ENCODE measurements at regions not wholly inside any gene's neighbourhood (a gene's known extent, or its start where the extent isn't known, plus 50 kb on each side); places are given as distances from the start of the nearest gene placed in this dataset.

- ATAC-seq (ENCODE audit: insufficient read depth, low read depth), result no peak
- Histone ChIP-seq H3K4me3 (ENCODE audit: low read depth in 1 of 2, low read length in 2 of 2) (no peak overlapping the region), H3K4me1 (ENCODE audit: insufficient read depth, low read length) (no peaks in the 10 kb centered on the region), H3K4me2 (ENCODE audit: insufficient read depth, low read length) (no peak overlapping the region), H3K9me3 (ENCODE audit: insufficient read depth, low read length, severe bottlenecking) (no peaks in the 10 kb centered on the region), H3K27ac (ENCODE audit: low read length) (no peak overlapping the region), H3K9ac (ENCODE audit: low read depth, low read length) (no peak overlapping the region), H4K20me1 (ENCODE audit: insufficient read depth, low read length) (no peaks in the 10 kb centered on the region), H3K79me2 (ENCODE audit: insufficient read depth, low read length) (no peaks in the 10 kb centered on the region), H2AFZ (ENCODE audit: low read depth, low read length) (no peak overlapping the region), H3K36me3 (ENCODE audit: insufficient read depth, low read length) (no peaks in the 10 kb centered on the region), H3K27me3 (ENCODE audit: insufficient read depth, low read length, poor library complexity) (no peaks in the 10 kb centered on the region)
- DNase-seq, result no peak
- TF ChIP-seq CTCF (IDR thresholded peaks at IDR 0.05; ENCODE audit: borderline replicate concordance, extremely low read depth, low read length, poor library complexity, severe bottlenecking) (no peak), EZH2 (IDR thresholded peaks at IDR 0.05; ENCODE audit: borderline replicate concordance, low read depth, low read length, severe bottlenecking) (no peak)
Observed at GRCh38 chr5:21644032-21644431, 1209.1 kb downstream of the CDH12 start.

GRCh38 chr5:21642312-21642711 is 1210.8 kb downstream of the CDH12 start:
- no peak overlapping the region for H3K4me2 ChIP-seq (ENCODE audit: insufficient read depth, low read length)
- H3K9ac ChIP-seq (ENCODE audit: low read depth, low read length), result no peak overlapping the region
- H4K20me1 ChIP-seq (ENCODE audit: insufficient read depth, low read length), result no peaks in the 10 kb centered on the region
- no peaks in the 10 kb centered on the region for H3K27me3 ChIP-seq (ENCODE audit: insufficient read depth, low read length, poor library complexity)
- no peak for TF ChIP-seq CTCF (IDR thresholded peaks at IDR 0.05; ENCODE audit: borderline replicate concordance, extremely low read depth, low read length, poor library complexity, severe bottlenecking)
- no peak for TF ChIP-seq EZH2 (IDR thresholded peaks at IDR 0.05; ENCODE audit: borderline replicate concordance, low read depth, low read length, severe bottlenecking)
- H3K4me1 ChIP-seq (ENCODE audit: insufficient read depth, low read length), result no peaks in the 10 kb centered on the region
- ATAC-seq (ENCODE audit: insufficient read depth, low read depth) (no peak), DNase-seq (no peak)
- H3K79me2 ChIP-seq (ENCODE audit: insufficient read depth, low read length), result no peaks in the 10 kb centered on the region
- H3K9me3 ChIP-seq (ENCODE audit: insufficient read depth, low read length, severe bottlenecking), result no peaks in the 10 kb centered on the region
- H2AFZ ChIP-seq (ENCODE audit: low read depth, low read length), result no peak overlapping the region
- no peak overlapping the region for H3K27ac ChIP-seq (ENCODE audit: low read length)
- no peaks in the 10 kb centered on the region for H3K36me3 ChIP-seq (ENCODE audit: insufficient read depth, low read length)
- H3K4me3 ChIP-seq (ENCODE audit: low read depth in 1 of 2, low read length in 2 of 2), result no peak overlapping the region

- H4K20me1 ChIP-seq (ENCODE audit: insufficient read depth, low read length), result no peaks in the 10 kb centered on the region
- no peaks in the 10 kb centered on the region for H3K4me1 ChIP-seq (ENCODE audit: insufficient read depth, low read length)
- H3K27me3 ChIP-seq (ENCODE audit: insufficient read depth, low read length, poor library complexity), result no peaks in the 10 kb centered on the region
- no peak overlapping the region for H3K4me3 ChIP-seq (ENCODE audit: low read depth in 1 of 2, low read length in 2 of 2)
- TF ChIP-seq CTCF (IDR thresholded peaks at IDR 0.05; ENCODE audit: borderline replicate concordance, extremely low read depth, low read length, poor library complexity, severe bottlenecking), result no peak
- no peak for TF ChIP-seq EZH2 (IDR thresholded peaks at IDR 0.05; ENCODE audit: borderline replicate concordance, low read depth, low read length, severe bottlenecking)
- H3K36me3 ChIP-seq (ENCODE audit: insufficient read depth, low read length), result no peaks in the 10 kb centered on the region
- no peak for DNase-seq
- no peak overlapping the region for H2AFZ ChIP-seq (ENCODE audit: low read depth, low read length)
- H3K4me2 ChIP-seq (ENCODE audit: insufficient read depth, low read length), result no peak overlapping the region
- H3K79me2 ChIP-seq (ENCODE audit: insufficient read depth, low read length), result no peaks in the 10 kb centered on the region
- ATAC-seq (ENCODE audit: insufficient read depth, low read depth), result no peak
- H3K9me3 ChIP-seq (ENCODE audit: insufficient read depth, low read length, severe bottlenecking), result no peaks in the 10 kb centered on the region
- no peak overlapping the region for H3K27ac ChIP-seq (ENCODE audit: low read length)
- H3K9ac ChIP-seq (ENCODE audit: low read depth, low read length), result no peak overlapping the region
Observed at GRCh38 chr5:21623831-21624230, 1229.3 kb downstream of the CDH12 start.

- no peaks in the 10 kb centered on the region for H3K9me3 ChIP-seq (ENCODE audit: insufficient read depth, low read length, severe bottlenecking)
- no peak for TF ChIP-seq EZH2 (IDR thresholded peaks at IDR 0.05; ENCODE audit: borderline replicate concordance, low read depth, low read length, severe bottlenecking)
- TF ChIP-seq CTCF (IDR thresholded peaks at IDR 0.05; ENCODE audit: borderline replicate concordance, extremely low read depth, low read length, poor library complexity, severe bottlenecking), result no peak
- H3K9ac ChIP-seq (ENCODE audit: low read depth, low read length), result no peak overlapping the region
- H3K4me1 ChIP-seq (ENCODE audit: insufficient read depth, low read length), result no peaks in the 10 kb centered on the region
- H2AFZ ChIP-seq (ENCODE audit: low read depth, low read length), result no peak overlapping the region
- ATAC-seq (ENCODE audit: insufficient read depth, low read depth) (no peak), DNase-seq (no peak)
- no peak overlapping the region for H3K4me3 ChIP-seq (ENCODE audit: low read depth in 1 of 2, low read length in 2 of 2)
- H3K79me2 ChIP-seq (ENCODE audit: insufficient read depth, low read length), result no peaks in the 10 kb centered on the region
- H4K20me1 ChIP-seq (ENCODE audit: insufficient read depth, low read length), result no peaks in the 10 kb centered on the region
- no peak overlapping the region for H3K4me2 ChIP-seq (ENCODE audit: insufficient read depth, low read length)
- H3K36me3 ChIP-seq (ENCODE audit: insufficient read depth, low read length), result no peaks in the 10 kb centered on the region
- H3K27me3 ChIP-seq (ENCODE audit: insufficient read depth, low read length, poor library complexity), result no peaks in the 10 kb centered on the region
- H3K27ac ChIP-seq (ENCODE audit: low read length), result no peak overlapping the region
Observed at GRCh38 chr5:21615195-21615765, 1237.9 kb downstream of the CDH12 start.

Data from DND-41 (cell line).